Tibial nerve (tissue), 4 donors: ENCODE measurements at regions not wholly inside any gene's neighbourhood (a gene's known extent, or its start where the extent isn't known, plus 50 kb on each side); places are given as distances from the start of the nearest gene placed in this dataset.

ENCODE experiments used
- CTCF ChIP-seq, 5 experiments: fragments of 200-600 bp in 3 of 5; fragments of 450-650 bp in 2 of 5; sonication (generic) in 3 of 5; IDR thresholded peaks; one replicate each; pipeline ENCODE4 v1.5.1; 2016 to 2019; ENCODE audit warnings: antibody characterized with exemption in 5 of 5, mild to moderate bottlenecking in 3 of 5, moderate library complexity in 2 of 5
- EP300 ChIP-seq, 2 donors: sonication (generic); formaldehyde crosslinking; IDR thresholded peaks; one replicate each; pipeline ENCODE4 v1.6.1; 2017; ENCODE audit warnings: antibody characterized with exemption in 2 of 2, mild to moderate bottlenecking in 1 of 2
- POLR2A ChIP-seq, 2 donors: fragments of 450-650 bp; IDR thresholded peaks; one replicate each; pipeline ENCODE4 v1.6.1; 2017; ENCODE audit warnings: antibody characterized with exemption in 2 of 2, mild to moderate bottlenecking in 2 of 2, moderate library complexity in 2 of 2

- TF ChIP-seq EP300 (IDR thresholded peaks at IDR 0.05) = no peak
- no peak for TF ChIP-seq CTCF (IDR thresholded peaks at IDR 0.05)
- TF ChIP-seq POLR2A (IDR thresholded peaks at IDR 0.05) = no peak
Measured at GRCh38 chr6:28598757-28599686, 73.3 kb downstream of the GPX5 start.
